ENCODE measurements at regions not wholly inside any gene's neighbourhood (a gene's known extent, or its start where the extent isn't known, plus 50 kb on each side); places are given as distances from the start of the nearest gene placed in this dataset.
"Not testable (repeated sequence)": the region's sequence is repeated elsewhere in the genome, so short reads cannot be mapped to it uniquely, and the experiment has no call there.

GRCh38 chr21:23837564-23837963, 1769.7 kb downstream of the MRPL39 start:
- Mint-ChIP-seq H3K4me1 (no peaks in the 10 kb centered on the region), H3K36me3 (no peaks in the 10 kb centered on the region), H3K27ac (no peak overlapping the region), H3K9me3 (peaks cover 4 to 18% (median 12%) of the 10 kb centered on the region in 11 donors), H3K27me3 (peaks cover 0 to 3% (median 0%) of the 10 kb centered on the region in 5 donors), H3K4me3 (no peak overlapping the region)
- intact Hi-C loops (cut with micrococcal nuclease) = no loop called here
- Histone ChIP-seq H3K36me3 (ENCODE audit: control insufficient read depth in 2 of 3, insufficient read depth in 3 of 3, low read length in 3 of 3) (no peaks in the 10 kb centered on the region), H3K9me3 (ENCODE audit: control insufficient read depth in 2 of 3, low read length in 3 of 3) (peaks cover 0 to 5% (median 0%) of the 10 kb centered on the region in 3 experiments), H3K27ac (ENCODE audit: low read depth, low read length) (no peak overlapping the region), H3K4me1 (ENCODE audit: control insufficient read depth in 2 of 2, insufficient read depth in 2 of 2, low read length in 2 of 2) (no peaks in the 10 kb centered on the region), H3K27me3 (ENCODE audit: control insufficient read depth in 2 of 2, insufficient read depth in 2 of 2, low read length in 2 of 2) (no peaks in the 10 kb centered on the region), H3K4me3 (ENCODE audit: low read length) (no peak overlapping the region)
- ATAC-seq = no peak
- POLR2A ChIA-PET = interaction anchor here (0.7 kb wide), 1 partner anchor 308 kb away, joined by 4 read pairs; no protein-coding TSS in a partner anchor
- no peak for DNase-seq
- CTCF ChIA-PET = no interaction called here

- ATAC-seq (no peak), DNase-seq (no peak)
- Mint-ChIP-seq H3K27ac (no peak overlapping the region), H3K4me1 (no peaks in the 10 kb centered on the region), H3K27me3 (peaks cover 0 to 8% (median 0%) of the 10 kb centered on the region in 5 donors), H3K4me3 (no peak overlapping the region), H3K9me3 (peaks cover 0 to 6% (median 0%) of the 10 kb centered on the region in 11 donors), H3K36me3 (no peaks in the 10 kb centered on the region)
- no peak overlapping the region for H3K4me3 ChIP-seq (ENCODE audit: low read length)
- ChIA-PET CTCF (no interaction called here), POLR2A (no interaction called here)
- intact Hi-C loops (cut with micrococcal nuclease) = no loop called here
- no peaks in the 10 kb centered on the region for H3K9me3 ChIP-seq (ENCODE audit: control insufficient read depth in 2 of 3, low read length in 3 of 3)
- no peak overlapping the region for H3K27ac ChIP-seq (ENCODE audit: low read depth, low read length)
- no peaks in the 10 kb centered on the region for H3K36me3 ChIP-seq (ENCODE audit: control insufficient read depth in 2 of 3, insufficient read depth in 3 of 3, low read length in 3 of 3)
- H3K4me1 ChIP-seq (ENCODE audit: control insufficient read depth in 2 of 2, insufficient read depth in 2 of 2, low read length in 2 of 2) = no peaks in the 10 kb centered on the region
- H3K27me3 ChIP-seq (ENCODE audit: control insufficient read depth in 2 of 2, insufficient read depth in 2 of 2, low read length in 2 of 2) = no peaks in the 10 kb centered on the region
These were observed 1784.5 kb downstream of the MRPL39 start for GRCh38 chr21:23822760-23823159.

GRCh38 chr21:23817337-23817736, 1789.9 kb downstream of the MRPL39 start:
- H3K36me3 ChIP-seq (ENCODE audit: control insufficient read depth in 2 of 3, insufficient read depth in 3 of 3, low read length in 3 of 3) = no peaks in the 10 kb centered on the region
- no peaks in the 10 kb centered on the region for H3K27me3 ChIP-seq (ENCODE audit: control insufficient read depth in 2 of 2, insufficient read depth in 2 of 2, low read length in 2 of 2)

GRCh38 chr21:23812485-23812884, 1794.8 kb downstream of the MRPL39 start:
- ChIA-PET CTCF (interaction anchor here (0.6 kb wide), 1 partner anchor 29 kb away, joined by 4 read pairs; no protein-coding TSS in a partner anchor), POLR2A (no interaction called here)
- DNase-seq (no peak), ATAC-seq (no peak)
- Mint-ChIP-seq H3K27me3 (no peaks in the 10 kb centered on the region), H3K27ac (no peak overlapping the region), H3K9me3 (peaks cover 0 to 2% (median 0%) of the 10 kb centered on the region in 11 donors), H3K36me3 (no peaks in the 10 kb centered on the region), H3K4me3 (no peak overlapping the region), H3K4me1 (peaks cover 0 to 13% (median 0%) of the 10 kb centered on the region in 7 donors)
- intact Hi-C loops (cut with micrococcal nuclease) = no loop called here
- Histone ChIP-seq H3K4me1 (ENCODE audit: control insufficient read depth in 2 of 2, insufficient read depth in 2 of 2, low read length in 2 of 2) (no peaks in the 10 kb centered on the region), H3K27ac (ENCODE audit: low read depth, low read length) (no peak overlapping the region), H3K36me3 (ENCODE audit: control insufficient read depth in 2 of 3, insufficient read depth in 3 of 3, low read length in 3 of 3) (no peaks in the 10 kb centered on the region), H3K4me3 (ENCODE audit: low read length) (no peak overlapping the region), H3K9me3 (ENCODE audit: control insufficient read depth in 2 of 3, low read length in 3 of 3) (no peaks in the 10 kb centered on the region), H3K27me3 (ENCODE audit: control insufficient read depth in 2 of 2, insufficient read depth in 2 of 2, low read length in 2 of 2) (no peaks in the 10 kb centered on the region)

More at GRCh38 chr21:23817337-23817736, 1789.9 kb downstream of the MRPL39 start:
- H3K27me3 Mint-ChIP-seq = peaks cover 0 to 8% (median 0%) of the 10 kb centered on the region in 5 donors
- H3K9me3 Mint-ChIP-seq = peaks cover 0 to 3% (median 0%) of the 10 kb centered on the region in 11 donors
- no peak overlapping the region for H3K27ac Mint-ChIP-seq
- ChIA-PET CTCF (no interaction called here), POLR2A (no interaction called here)
- ATAC-seq (no peak), DNase-seq (no peak)
- peaks cover 0 to 5% (median 0%) of the 10 kb centered on the region in 7 donors for H3K4me1 Mint-ChIP-seq
- H3K4me3 Mint-ChIP-seq = no peak overlapping the region
- Histone ChIP-seq H3K4me1 (ENCODE audit: control insufficient read depth in 2 of 2, insufficient read depth in 2 of 2, low read length in 2 of 2) (no peaks in the 10 kb centered on the region), H3K27ac (ENCODE audit: low read depth, low read length) (no peak overlapping the region), H3K4me3 (ENCODE audit: low read length) (no peak overlapping the region), H3K9me3 (ENCODE audit: control insufficient read depth in 2 of 3, low read length in 3 of 3) (no peaks in the 10 kb centered on the region)
- H3K36me3 Mint-ChIP-seq = no peaks in the 10 kb centered on the region
- intact Hi-C loops (cut with micrococcal nuclease) = no loop called here

- Mint-ChIP-seq H3K9me3 (peaks cover 0 to 2% (median 0%) of the 10 kb centered on the region in 11 donors), H3K36me3 (no peaks in the 10 kb centered on the region), H3K27me3 (no peaks in the 10 kb centered on the region), H3K4me1 (peaks cover 0 to 13% (median 0%) of the 10 kb centered on the region in 7 donors), H3K4me3 (no peak overlapping the region), H3K27ac (no peak overlapping the region)
- no peaks in the 10 kb centered on the region for H3K27me3 ChIP-seq (ENCODE audit: control insufficient read depth in 2 of 2, insufficient read depth in 2 of 2, low read length in 2 of 2)
- ChIA-PET POLR2A (no interaction called here), CTCF (no interaction called here)
- intact Hi-C loops (cut with micrococcal nuclease) = no loop called here
- H3K27ac ChIP-seq (ENCODE audit: low read depth, low read length) = no peak overlapping the region
- no peak overlapping the region for H3K4me3 ChIP-seq (ENCODE audit: low read length)
- H3K36me3 ChIP-seq (ENCODE audit: control insufficient read depth in 2 of 3, insufficient read depth in 3 of 3, low read length in 3 of 3) = no peaks in the 10 kb centered on the region
- H3K4me1 ChIP-seq (ENCODE audit: control insufficient read depth in 2 of 2, insufficient read depth in 2 of 2, low read length in 2 of 2) = no peaks in the 10 kb centered on the region
- DNase-seq = no peak
- ATAC-seq = peak; percentile 31
- H3K9me3 ChIP-seq (ENCODE audit: control insufficient read depth in 2 of 3, low read length in 3 of 3) = no peaks in the 10 kb centered on the region
These were observed 1795.5 kb downstream of the MRPL39 start for GRCh38 chr21:23811805-23812204.

- Mint-ChIP-seq H3K27ac (no peak overlapping the region), H3K4me1 (peaks cover 0 to 13% (median 0%) of the 10 kb centered on the region in 7 donors), H3K27me3 (no peaks in the 10 kb centered on the region), H3K4me3 (no peak overlapping the region), H3K36me3 (no peaks in the 10 kb centered on the region), H3K9me3 (peaks cover 0 to 2% (median 0%) of the 10 kb centered on the region in 11 donors)
- Histone ChIP-seq H3K4me3 (ENCODE audit: low read length) (no peak overlapping the region), H3K4me1 (ENCODE audit: control insufficient read depth in 2 of 2, insufficient read depth in 2 of 2, low read length in 2 of 2) (no peaks in the 10 kb centered on the region), H3K27ac (ENCODE audit: low read depth, low read length) (no peak overlapping the region), H3K9me3 (ENCODE audit: control insufficient read depth in 2 of 3, low read length in 3 of 3) (no peaks in the 10 kb centered on the region), H3K36me3 (ENCODE audit: control insufficient read depth in 2 of 3, insufficient read depth in 3 of 3, low read length in 3 of 3) (no peaks in the 10 kb centered on the region), H3K27me3 (ENCODE audit: control insufficient read depth in 2 of 2, insufficient read depth in 2 of 2, low read length in 2 of 2) (no peaks in the 10 kb centered on the region)
- CTCF ChIA-PET = interaction anchor here (0.6 kb wide), 1 partner anchor 1901 kb away, joined by 3 read pairs; no protein-coding TSS in a partner anchor
- intact Hi-C loops (cut with micrococcal nuclease) = no loop called here
- DNase-seq (no peak), ATAC-seq (no peak)
- POLR2A ChIA-PET = no interaction called here
These were observed 1797.7 kb downstream of the MRPL39 start for GRCh38 chr21:23809573-23809972.

GRCh38 chr21:23806966-23807548, 1800.2 kb downstream of the MRPL39 start:
- H3K27me3 ChIP-seq (ENCODE audit: control insufficient read depth in 2 of 2, insufficient read depth in 2 of 2, low read length in 2 of 2); H3K4me3 ChIP-seq (ENCODE audit: low read length); H3K27ac ChIP-seq (ENCODE audit: low read depth, low read length); H3K36me3 Mint-ChIP-seq; CTCF ChIA-PET; DNase-seq; intact Hi-C loops (cut with micrococcal nuclease); H3K27ac Mint-ChIP-seq; H3K4me1 Mint-ChIP-seq; ATAC-seq; H3K4me3 Mint-ChIP-seq; H3K9me3 ChIP-seq (ENCODE audit: control insufficient read depth in 2 of 3, low read length in 3 of 3); H3K36me3 ChIP-seq (ENCODE audit: control insufficient read depth in 2 of 3, insufficient read depth in 3 of 3, low read length in 3 of 3); POLR2A ChIA-PET; H3K4me1 ChIP-seq (ENCODE audit: control insufficient read depth in 2 of 2, insufficient read depth in 2 of 2, low read length in 2 of 2); H3K27me3 Mint-ChIP-seq; H3K9me3 Mint-ChIP-seq: not testable (repeated sequence)
